Sigmoid colon (tissue), 6 donors: ENCODE measurements at regions not wholly inside any gene's neighbourhood (a gene's known extent, or its start where the extent isn't known, plus 50 kb on each side); places are given as distances from the start of the nearest gene placed in this dataset.
A peak's percentile ranks its signal among the peaks of the same experiment; 100 is the strongest.

Experiments
- DNase-seq: peaks from one replicate; pipeline ENCODE4 v3.0.0-alpha.2; 2019
- H3K27ac ChIP-seq, 4 donors: fragments of 200-600 bp; sonication (generic); one replicate each; pipeline ENCODE4 v1.5.1; 2016 to 2019; ENCODE audit warnings: mild to moderate bottlenecking in 1 of 4
- H3K27me3 ChIP-seq, 3 donors: fragments of 200-600 bp; sonication (generic); one replicate each; pipeline ENCODE4 v1.5.1; 2019; ENCODE audit warnings: mild to moderate bottlenecking in 1 of 3
- H3K36me3 ChIP-seq, 4 donors: fragments of 200-600 bp; sonication (generic); one replicate each; pipeline ENCODE4 v1.5.1; 2016 to 2019
- H3K4me1 ChIP-seq, 4 donors: fragments of 200-600 bp; sonication (generic); one replicate each; pipeline ENCODE4 v1.5.1; 2017 to 2019
- H3K4me3 ChIP-seq, 4 donors: fragments of 200-600 bp; sonication (generic); one replicate each; pipeline ENCODE4 v1.5.1; 2017 to 2019; ENCODE audit warnings: mild to moderate bottlenecking in 2 of 4, moderate library complexity in 1 of 4
- H3K9me3 ChIP-seq, 4 donors: fragments of 200-600 bp in 3 of 4; sonication (generic) in 3 of 4; one replicate each; pipeline versions ENCODE4 v1.5.1 to v1.6.1; 2013 to 2019
- CTCF ChIP-seq, 4 experiments: fragments of 450-650 bp in 3 of 4; fragments of 200-600 bp in 1 of 4; IDR thresholded peaks; one replicate each; pipeline ENCODE4 v1.5.1; 2016 to 2019; ENCODE audit warnings: antibody characterized with exemption in 4 of 4, mild to moderate bottlenecking in 3 of 4, moderate library complexity in 2 of 4
- POLR2AphosphoS5 ChIP-seq, 4 donors: sonication (generic); formaldehyde crosslinking; IDR thresholded peaks; one replicate each; pipeline ENCODE4 v1.6.1; 2017; ENCODE audit warnings: antibody characterized with exemption in 4 of 4
- WGBS, 2 donors: extraction: QIAGEN DNeasy Blood & Tissue Kit; methylation state at CpG; one replicate each; pipeline ENCODE4 v1.1.7; 2013; 5-methylcytosine and 5-hydroxymethylcytosine counted together
- intact Hi-C: fragments of 100-400 bp; cut with DNase I; formaldehyde crosslinking; loops from one replicate; pipeline ENCODE4 v1.15.1; 2023
- donor health status: healthy with polysubstance abuse.
- donor health status: healthy.

- no peaks in the 10 kb centered on the region for H3K9me3 ChIP-seq
- intact Hi-C loops, result no loop called here
- H3K4me1 ChIP-seq, result peaks cover 0 to 9% (median 4%) of the 10 kb centered on the region in 4 donors
- peak in 2 of 4 experiments; percentile 37 to 95 for TF ChIP-seq CTCF (IDR thresholded peaks at IDR 0.05)
- TF ChIP-seq POLR2AphosphoS5 (IDR thresholded peaks at IDR 0.05), result no peak
- WGBS, 2 donors, result 6 to 10% methylated on average over 55 of the region's 55 CpGs
- H3K4me3 ChIP-seq, result peak overlapping the region in 3 of 4 donors; percentile 15 to 39 (median 32)
- peak; percentile 77 for DNase-seq
- H3K27ac ChIP-seq, result no peak overlapping the region
- H3K27me3 ChIP-seq, result peaks cover 0 to 15% (median 0%) of the 10 kb centered on the region in 3 donors
- H3K36me3 ChIP-seq, result no peaks in the 10 kb centered on the region
These were observed 54.1 kb upstream of the SAMD11 start for GRCh38 chr1:869499-870244.
